ENCODE measurements at regions not wholly inside any gene's neighbourhood (a gene's known extent, or its start where the extent isn't known, plus 50 kb on each side); places are given as distances from the start of the nearest gene placed in this dataset.

- Histone ChIP-seq H3K9me3 (no peaks in the 10 kb centered on the region), H3K4me1 (peaks cover 0 to 8% (median 0%) of the 10 kb centered on the region in 3 donors), H3K4me3 (no peak overlapping the region), H3K27me3 (peaks cover 0 to 21% (median 0%) of the 10 kb centered on the region in 4 donors), H3K27ac (no peak overlapping the region), H3K36me3 (no peaks in the 10 kb centered on the region)
- 62 to 71% methylated on average over 8 to 9 of the region's 10 CpGs for WGBS, 2 donors
- intact Hi-C loops (cut with DNase I) = no loop called here
- TF ChIP-seq POLR2A (IDR thresholded peaks at IDR 0.05) = no peak
- TF ChIP-seq CTCF (IDR thresholded peaks at IDR 0.05) = no peak
- no peak for DNase-seq
These were observed 115.7 kb upstream of the LINGO1 start for GRCh38 chr15:77748078-77749064.

- peak overlapping the region in 1 of 4 donors; percentile 38 for H3K4me3 ChIP-seq
- TF ChIP-seq CTCF (IDR thresholded peaks at IDR 0.05) = no peak
- TF ChIP-seq POLR2A (IDR thresholded peaks at IDR 0.05) = no peak
These were observed 114.7 kb upstream of the LINGO1 start for GRCh38 chr15:77747175-77748077.

GRCh38 chr15:77746254-77747174 is 113.8 kb upstream of the LINGO1 start:
- Histone ChIP-seq H3K27ac (no peak overlapping the region), H3K4me3 (no peak overlapping the region), H3K27me3 (peaks cover 0 to 33% (median 0%) of the 10 kb centered on the region in 4 donors), H3K36me3 (no peaks in the 10 kb centered on the region), H3K9me3 (no peaks in the 10 kb centered on the region), H3K4me1 (peaks cover 0 to 8% (median 0%) of the 10 kb centered on the region in 3 donors)
- WGBS, 2 donors = 66 to 74% methylated on average over 3 to 5 of the region's 6 CpGs
- no peak for DNase-seq
- no peak for TF ChIP-seq POLR2A (IDR thresholded peaks at IDR 0.05)
- no peak for TF ChIP-seq CTCF (IDR thresholded peaks at IDR 0.05)
- intact Hi-C loops (cut with DNase I) = no loop called here

More at GRCh38 chr15:77747175-77748077, 114.7 kb upstream of the LINGO1 start:
- WGBS, 2 donors = 16 to 26% methylated on average over 7 to 11 of the region's 14 CpGs
- Histone ChIP-seq H3K4me1 (peaks cover 0 to 8% (median 0%) of the 10 kb centered on the region in 3 donors), H3K27ac (no peak overlapping the region), H3K9me3 (no peaks in the 10 kb centered on the region), H3K36me3 (no peaks in the 10 kb centered on the region), H3K27me3 (peaks cover 0 to 27% (median 0%) of the 10 kb centered on the region in 4 donors)
- DNase-seq = no peak
- intact Hi-C loops (cut with DNase I) = no loop called here

GRCh38 chr15:77744398-77744797 is 111.7 kb upstream of the LINGO1 start:
- DNase-seq = no peak
- intact Hi-C loops (cut with DNase I) = no loop called here
- Histone ChIP-seq H3K4me1 (peaks cover 0 to 8% (median 0%) of the 10 kb centered on the region in 3 donors), H3K9me3 (no peaks in the 10 kb centered on the region), H3K27me3 (peaks cover 0 to 48% (median 0%) of the 10 kb centered on the region in 4 donors), H3K4me3 (no peak overlapping the region), H3K27ac (no peak overlapping the region), H3K36me3 (no peaks in the 10 kb centered on the region)
- no peak for TF ChIP-seq POLR2A (IDR thresholded peaks at IDR 0.05)
- TF ChIP-seq CTCF (IDR thresholded peaks at IDR 0.05) = no peak
- WGBS, 2 donors = 80 to 82% methylated on average over 6 of the region's 6 CpGs

All from esophagus squamous epithelium (tissue), 5 donors.